ENCODE measurements at regions not wholly inside any gene's neighbourhood (a gene's known extent, or its start where the extent isn't known, plus 50 kb on each side); places are given as distances from the start of the nearest gene placed in this dataset.

DNA sequence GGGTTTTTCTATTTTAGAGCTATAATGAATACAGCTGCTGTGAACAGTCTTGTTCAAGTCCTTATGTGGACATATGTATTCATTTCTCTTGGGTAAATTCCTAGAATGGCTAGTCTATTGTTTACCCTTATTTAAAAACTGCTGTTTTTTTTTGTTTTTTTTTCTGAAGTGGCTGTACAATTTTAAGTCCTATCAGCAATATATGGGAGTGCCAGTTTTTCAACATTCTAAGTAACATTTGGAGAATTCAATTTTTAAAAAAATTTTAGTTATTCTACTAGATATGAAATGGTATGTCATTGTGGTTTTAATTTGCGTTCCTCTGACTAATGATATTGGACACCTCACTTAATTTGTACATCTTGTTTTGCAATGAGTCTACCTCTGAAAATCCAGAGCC is 349.7 kb downstream of the SATB2 start:
- ChIA-PET CTCF (no interaction called here), POLR2A (ENCODE audit: low non-redundant PET) (no interaction called here)
- TF ChIP-seq EZH2 (IDR thresholded peaks at IDR 0.05; ENCODE audit: borderline replicate concordance, low read depth, low read length, poor library complexity, severe bottlenecking): no peak
- TF ChIP-seq CTCF (conservative IDR thresholded peaks at IDR 0.05; ENCODE audit: low read depth, low read length): no peak
- intact Hi-C loops (cut with micrococcal nuclease; ENCODE audit: unreplicated experiment): no loop called here
- Histone ChIP-seq H3K4me3 (ENCODE audit: low read depth, low read length, poor library complexity, severe bottlenecking) (no peak overlapping the region), H3K27ac (ENCODE audit: low read depth, low read length, poor library complexity, severe bottlenecking) (no peak overlapping the region), H3K4me1 (ENCODE audit: insufficient read depth, low read length, poor library complexity, severe bottlenecking) (no peaks in the 10 kb centered on the region), H3K27me3 (replicated peaks; ENCODE audit: insufficient read depth, low read depth, low read length, poor library complexity) (peaks cover 5% of the 10 kb centered on the region), H3K9me3 (ENCODE audit: low read depth, low read length, poor library complexity, severe bottlenecking) (no peaks in the 10 kb centered on the region), H3K36me3 (ENCODE audit: insufficient read depth, low read length, poor library complexity, severe bottlenecking) (no peaks in the 10 kb centered on the region)
- DNase-seq (ENCODE audit: low spot score): no peak
- BruUV-seq (replicated peaks): no TSS peak

DNA sequence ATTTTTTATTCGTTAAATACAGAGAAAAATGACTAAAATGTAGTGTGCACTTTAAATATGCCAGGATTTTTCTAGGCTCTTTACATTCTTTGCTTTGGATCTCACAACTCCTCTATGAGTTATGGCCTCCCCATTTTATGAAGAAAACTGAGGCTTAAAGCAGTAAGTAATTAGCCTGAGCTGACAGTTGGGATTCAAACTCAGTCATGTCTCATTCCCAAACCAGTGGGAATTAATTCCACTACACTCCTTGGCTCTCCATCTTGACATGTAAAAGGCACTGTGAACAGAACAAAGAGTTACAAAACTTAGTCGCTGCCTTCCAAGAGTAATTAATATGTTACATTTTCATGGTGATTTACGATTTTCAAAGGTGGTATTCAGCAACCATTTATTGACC is 351.9 kb downstream of the SATB2 start:
- peaks cover 5% of the 10 kb centered on the region for H3K27me3 ChIP-seq (replicated peaks; ENCODE audit: insufficient read depth, low read depth, low read length, poor library complexity)
- TF ChIP-seq CTCF (conservative IDR thresholded peaks at IDR 0.05; ENCODE audit: low read depth, low read length) (no peak), EZH2 (IDR thresholded peaks at IDR 0.05; ENCODE audit: borderline replicate concordance, low read depth, low read length, poor library complexity, severe bottlenecking) (no peak)
- no peak for DNase-seq (ENCODE audit: low spot score)
- ChIA-PET CTCF (no interaction called here), POLR2A (ENCODE audit: low non-redundant PET) (no interaction called here)
- H3K27ac ChIP-seq (ENCODE audit: low read depth, low read length, poor library complexity, severe bottlenecking): no peak overlapping the region
- H3K9me3 ChIP-seq (ENCODE audit: low read depth, low read length, poor library complexity, severe bottlenecking): no peaks in the 10 kb centered on the region
- H3K36me3 ChIP-seq (ENCODE audit: insufficient read depth, low read length, poor library complexity, severe bottlenecking): no peaks in the 10 kb centered on the region
- no peaks in the 10 kb centered on the region for H3K4me1 ChIP-seq (ENCODE audit: insufficient read depth, low read length, poor library complexity, severe bottlenecking)
- H3K4me3 ChIP-seq (ENCODE audit: low read depth, low read length, poor library complexity, severe bottlenecking): no peak overlapping the region
- BruUV-seq (replicated peaks): no TSS peak
- intact Hi-C loops (cut with micrococcal nuclease; ENCODE audit: unreplicated experiment): no loop called here

GRCh38 chr2:199101487-199101886 is 356.3 kb downstream of the SATB2 start:
- TF ChIP-seq EZH2 (IDR thresholded peaks at IDR 0.05; ENCODE audit: borderline replicate concordance, low read depth, low read length, poor library complexity, severe bottlenecking): no peak
- TF ChIP-seq CTCF (conservative IDR thresholded peaks at IDR 0.05; ENCODE audit: low read depth, low read length): no peak
- ChIA-PET POLR2A (ENCODE audit: low non-redundant PET) (no interaction called here), CTCF (no interaction called here)
- no peak overlapping the region for H3K4me3 ChIP-seq (ENCODE audit: low read depth, low read length, poor library complexity, severe bottlenecking)
- H3K36me3 ChIP-seq (ENCODE audit: insufficient read depth, low read length, poor library complexity, severe bottlenecking): no peaks in the 10 kb centered on the region
- no peaks in the 10 kb centered on the region for H3K27me3 ChIP-seq (replicated peaks; ENCODE audit: insufficient read depth, low read depth, low read length, poor library complexity)
- no peak for DNase-seq (ENCODE audit: low spot score)
- no TSS peak for BruUV-seq (replicated peaks)
- H3K27ac ChIP-seq (ENCODE audit: low read depth, low read length, poor library complexity, severe bottlenecking): no peak overlapping the region
- intact Hi-C loops (cut with micrococcal nuclease; ENCODE audit: unreplicated experiment): no loop called here
- H3K4me1 ChIP-seq (ENCODE audit: insufficient read depth, low read length, poor library complexity, severe bottlenecking): no peaks in the 10 kb centered on the region
- H3K9me3 ChIP-seq (ENCODE audit: low read depth, low read length, poor library complexity, severe bottlenecking): no peaks in the 10 kb centered on the region

All from A673 (cell line).